Ammon's horn (tissue), 1 donor: ENCODE measurements at regions not wholly inside any gene's neighbourhood (a gene's known extent, or its start where the extent isn't known, plus 50 kb on each side); places are given as distances from the start of the nearest gene placed in this dataset.

ENCODE experiments used
- DNase-seq: peaks from one replicate; pipeline ENCODE4 v3.0.0-alpha.2; 2016; ENCODE audit warnings: low spot score

GRCh38 chr18:46408334-46408987, 248.6 kb downstream of the LOXHD1 start:
- DNase-seq = no peak

GRCh38 chr18:46411191-46411828, 245.7 kb downstream of the LOXHD1 start:
- DNase-seq = no peak

- DNase-seq = peak; percentile 60
These were observed 244.9 kb downstream of the LOXHD1 start for GRCh38 chr18:46411867-46412690.

- peak; percentile 22 for DNase-seq
These were observed 244.1 kb downstream of the LOXHD1 start for GRCh38 chr18:46412916-46413315.

GRCh38 chr18:46413684-46414083, 243.3 kb downstream of the LOXHD1 start:
- DNase-seq = no peak

GRCh38 chr18:46414863-46415262, 242.2 kb downstream of the LOXHD1 start:
- no peak for DNase-seq

GRCh38 chr18:46415532-46416252, 241.3 kb downstream of the LOXHD1 start:
- DNase-seq = no peak

- DNase-seq = no peak
These were observed 240.0 kb downstream of the LOXHD1 start for GRCh38 chr18:46416706-46417638.

GRCh38 chr18:46418663-46419260, 238.3 kb downstream of the LOXHD1 start:
- DNase-seq = no peak

- no peak for DNase-seq
These were observed 237.5 kb downstream of the LOXHD1 start for GRCh38 chr18:46419391-46420141.

- DNase-seq = no peak
These were observed 235.0 kb downstream of the LOXHD1 start for GRCh38 chr18:46421973-46422551.

- DNase-seq = no peak
These were observed 234.4 kb downstream of the LOXHD1 start for GRCh38 chr18:46422552-46423055.

GRCh38 chr18:46423226-46423805, 233.7 kb downstream of the LOXHD1 start:
- DNase-seq = no peak

GRCh38 chr18:46424898-46425297, 232.1 kb downstream of the LOXHD1 start:
- DNase-seq = no peak

- DNase-seq = no peak
These were observed 231.5 kb downstream of the LOXHD1 start for GRCh38 chr18:46425511-46425910.

GRCh38 chr18:46426021-46426678, 230.9 kb downstream of the LOXHD1 start:
- no peak for DNase-seq

GRCh38 chr18:46426679-46427047, 230.4 kb downstream of the LOXHD1 start:
- DNase-seq = no peak
